H1 (cell line): ENCODE measurements at regions not wholly inside any gene's neighbourhood (a gene's known extent, or its start where the extent isn't known, plus 50 kb on each side); places are given as distances from the start of the nearest gene placed in this dataset.

Experiments
- CTCF ChIA-PET: fragments of 300-600 bp; sonication (Branson Sonifier 250); formaldehyde crosslinking; loops from one replicate; lab custom pipeline; 2021; ENCODE audit not compliant: partially characterized antibody; lab: Charles Lee
- POLR2A ChIA-PET: fragments of 300-600 bp; sonication (Branson Sonifier 250); formaldehyde crosslinking; loops from one replicate; lab custom pipeline; 2021; ENCODE audit warnings: inconsistent platforms; ENCODE audit not compliant: partially characterized antibody; lab: Charles Lee
- DNase-seq, 2 experiments: peaks; one replicate each; pipeline versions ENCODE4 v3.0.0 to v3.0.0-alpha.2; 2010 to 2022; ENCODE audit warnings: low spot score in 2 of 2, low read depth in 1 of 2, mixed read lengths in 1 of 2
- FAIRE-seq: peaks from 2 replicates; lab custom pipeline; 2011; peaks lifted over from hg19 to GRCh38; lab: Jason Lieb, UNC
- H2AFZ ChIP-seq: 2 replicates; pipeline ENCODE4 v1.8.1; 2012; ENCODE audit warnings: low read length, inconsistent platforms
- H2AK5ac ChIP-seq: 2 replicates; pipeline ENCODE4 v1.6.1; 2013; ENCODE audit warnings: low read depth, low read length
- H2BK120ac ChIP-seq: replicated peaks from 2 replicates; pipeline ENCODE3; 2013; ENCODE audit warnings: low read depth, low read length, inconsistent platforms
- H2BK12ac ChIP-seq: 2 replicates; pipeline ENCODE4 v1.6.1; 2013; ENCODE audit warnings: low read depth, low read length
- H2BK15ac ChIP-seq: 2 replicates; pipeline ENCODE4 v1.6.1; 2013; ENCODE audit warnings: low read length
- H2BK20ac ChIP-seq: 2 replicates; pipeline ENCODE4 v1.6.1; 2013; ENCODE audit warnings: low read length
- H2BK5ac ChIP-seq: 2 replicates; pipeline ENCODE4 v1.6.1; 2013; ENCODE audit warnings: low read depth, low read length
- H3K14ac ChIP-seq: 2 replicates; pipeline ENCODE4 v1.6.1; 2013; ENCODE audit warnings: inconsistent platforms; ENCODE audit not compliant: insufficient read length
- H3K18ac ChIP-seq: 2 replicates; pipeline ENCODE4 v1.6.1; 2013; ENCODE audit warnings: low read length; ENCODE audit errors: extremely low read depth
- H3K23ac ChIP-seq: 2 replicates; pipeline ENCODE4 v1.6.1; 2013; ENCODE audit warnings: inconsistent platforms; ENCODE audit not compliant: insufficient read length
- H3K23me2 ChIP-seq: 2 replicates; pipeline ENCODE4 v1.6.1; 2013; ENCODE audit warnings: low read depth, low read length
- H3K27ac ChIP-seq: 2 replicates; pipeline ENCODE4 v1.6.1; 2011; ENCODE audit warnings: low read depth, low read length, inconsistent platforms
- H3K27me3 ChIP-seq, 4 experiments: replicated peaks in 1 of 4; 1 replicate in 1 of 4; 2 replicates in 3 of 4; pipeline versions ENCODE4 v1.6.1 to v1.8.1; 2011 to 2013; ENCODE audit warnings: low read length in 3 of 4, mild to moderate bottlenecking in 3 of 4, inconsistent platforms in 2 of 4, mixed read lengths in 2 of 4, moderate library complexity in 1 of 4; ENCODE audit not compliant: control insufficient read depth in 3 of 4, insufficient read depth in 3 of 4; ENCODE audit errors: extremely low read depth in 1 of 4
- H3K36me3 ChIP-seq, 4 experiments: 2 replicates each; pipeline versions ENCODE4 v1.6.1 to v1.8.1; 2011 to 2013; ENCODE audit warnings: mild to moderate bottlenecking in 4 of 4, low read length in 3 of 4, moderate library complexity in 2 of 4, control low read depth in 1 of 4, inconsistent platforms in 1 of 4; ENCODE audit not compliant: insufficient read depth in 4 of 4, control insufficient read depth in 2 of 4
- H3K4ac ChIP-seq: replicated peaks from 2 replicates; pipeline ENCODE3; 2013; ENCODE audit warnings: low read length, low read depth, mixed read lengths, inconsistent platforms; ENCODE audit not compliant: insufficient read length
- H3K4me1 ChIP-seq, 4 experiments: replicated peaks in 1 of 4; 1 replicate in 1 of 4; 2 replicates in 3 of 4; pipeline versions ENCODE4 v1.6.1 to v1.8.1; 2011 to 2013; ENCODE audit warnings: low read length in 3 of 4, inconsistent platforms in 2 of 4, mixed read lengths in 1 of 4; ENCODE audit not compliant: insufficient read depth in 4 of 4, control insufficient read depth in 3 of 4
- H3K4me2 ChIP-seq, 2 experiments: 2 replicates each; pipeline versions ENCODE4 v1.6.1 to v1.8.1; 2011 to 2013; ENCODE audit warnings: low read depth in 2 of 2, low read length in 2 of 2, control low read depth in 1 of 2, inconsistent platforms in 1 of 2, mild to moderate bottlenecking in 1 of 2; ENCODE audit not compliant: insufficient read depth in 1 of 2
- H3K4me3 ChIP-seq, 4 experiments: fragments of 200-600, 300-600 bp in 1 of 4; sonication (generic), shearing (Covaris generic), sonication (Bioruptor Twin) in 1 of 4; 2 replicates each; pipeline versions ENCODE4 v1.5.1 to v1.8.1; 2011 to 2016; ENCODE audit warnings: low read length in 4 of 4, low read depth in 3 of 4, control low read depth in 2 of 4, inconsistent platforms in 2 of 4, mild to moderate bottlenecking in 2 of 4, mixed read lengths in 1 of 4, moderate library complexity in 1 of 4; ENCODE audit not compliant: insufficient read depth in 2 of 4; ENCODE audit errors: extremely low read depth in 1 of 4
- H3K56ac ChIP-seq: replicated peaks from 2 replicates; pipeline ENCODE3; 2013; ENCODE audit warnings: low read depth, mild to moderate bottlenecking, mixed read lengths, low read length, inconsistent platforms; ENCODE audit not compliant: insufficient read length
- H3K79me1 ChIP-seq: 2 replicates; pipeline ENCODE4 v1.6.1; 2013; ENCODE audit warnings: low read depth, low read length, control low read depth
- H3K79me2 ChIP-seq, 2 experiments: 2 replicates each; pipeline versions ENCODE4 v1.6.1 to v1.8.1; 2012 to 2013; ENCODE audit warnings: low read length in 2 of 2, mild to moderate bottlenecking in 2 of 2, inconsistent platforms in 1 of 2; ENCODE audit not compliant: insufficient read depth in 2 of 2, control insufficient read depth in 1 of 2
- H3K9ac ChIP-seq, 4 experiments: replicated peaks in 1 of 4; 1 replicate in 1 of 4; 2 replicates in 3 of 4; pipeline versions ENCODE4 v1.6.1 to v1.8.1; 2011 to 2013; ENCODE audit warnings: low read depth in 3 of 4, low read length in 3 of 4, control low read depth in 2 of 4, mild to moderate bottlenecking in 2 of 4, moderate library complexity in 2 of 4, inconsistent platforms in 1 of 4; ENCODE audit errors: extremely low read depth in 1 of 4
- H3K9me3 ChIP-seq, 2 experiments: 2 replicates each; pipeline versions ENCODE4 v1.6.1 to v1.8.1; 2012 to 2013; ENCODE audit warnings: mild to moderate bottlenecking in 2 of 2, moderate library complexity in 2 of 2, control low read depth in 1 of 2, inconsistent platforms in 1 of 2, low read depth in 1 of 2, low read length in 1 of 2, mixed read lengths in 1 of 2; ENCODE audit not compliant: insufficient read depth in 2 of 2
- H4K20me1 ChIP-seq, 2 experiments: replicated peaks in 1 of 2; 2 replicates each; pipeline versions ENCODE3 to v1.8.1; 2011 to 2013; ENCODE audit warnings: inconsistent platforms in 2 of 2, low read length in 2 of 2, mild to moderate bottlenecking in 1 of 2; ENCODE audit not compliant: insufficient read depth in 2 of 2, control insufficient read depth in 1 of 2
- H4K5ac ChIP-seq: 2 replicates; pipeline ENCODE4 v1.6.1; 2013; ENCODE audit warnings: low read length, low read depth, mixed read lengths, inconsistent platforms; ENCODE audit not compliant: insufficient read length
- H4K8ac ChIP-seq: 2 replicates; pipeline ENCODE4 v1.8.0; 2013; ENCODE audit warnings: mild to moderate bottlenecking, moderate library complexity, low read length, inconsistent platforms; ENCODE audit not compliant: insufficient read depth; ENCODE audit errors: extremely low read depth
- H4K91ac ChIP-seq: replicated peaks from 2 replicates; pipeline ENCODE3; 2013; ENCODE audit warnings: low read length, mixed read lengths, inconsistent platforms; ENCODE audit not compliant: insufficient read length
- BACH1 ChIP-seq: IDR thresholded peaks from 2 replicates; pipeline ENCODE4 v1.6.1; 2012; ENCODE audit warnings: low read length, improper control_type of control experiment
- CBX8 ChIP-seq: fragments of 300-800, 300-1000 bp; sonication (generic); IDR thresholded peaks from 2 replicates; pipeline ENCODE4 v1.7.1; 2016; ENCODE audit warnings: low read depth, low read length, borderline replicate concordance
- HDAC2 ChIP-seq, 2 experiments: fragments of 300-600 bp in 1 of 2; sonication (generic) in 1 of 2; IDR thresholded peaks; 2 replicates each; pipeline ENCODE4 v1.6.1; 2011 to 2012; ENCODE audit warnings: low read depth in 2 of 2, low read length in 2 of 2, mild to moderate bottlenecking in 2 of 2, moderate library complexity in 2 of 2, borderline replicate concordance in 1 of 2, inconsistent platforms in 1 of 2
- KDM1A ChIP-seq: fragments of 200-600, 300-600 bp; sonication (generic); IDR thresholded peaks from 2 replicates; pipeline ENCODE4 v1.7.1; 2016; ENCODE audit warnings: mild to moderate bottlenecking, low read length, borderline replicate concordance
- SP2 ChIP-seq: IDR thresholded peaks from 2 replicates; pipeline ENCODE4 v1.6.1; 2012; ENCODE audit warnings: mild to moderate bottlenecking, low read length, inconsistent platforms
- WGBS, 2 experiments: shearing (Covaris generic) in 1 of 2; methylation state at CpG; one replicate each; pipeline versions ENCODE4 v1.1.6 to v1.1.7; 2013 to 2015; ENCODE audit warnings: low lambda C conversion rate in 2 of 2, mixed read lengths in 2 of 2, inconsistent platforms in 1 of 2, low coverage in 1 of 2, missing lambda C conversion rate in 1 of 2; ENCODE audit not compliant: insufficient replicate concordance in 2 of 2, insufficient coverage in 1 of 2, insufficient read length in 1 of 2; ENCODE audit errors: extremely low coverage in 1 of 2, missing lambda C conversion rate in 1 of 2; 5-methylcytosine and 5-hydroxymethylcytosine counted together
- TF ChIP-seq, protein P1 (sequence below): IDR thresholded peaks from 2 replicates; pipeline ENCODE4 v1.6.1; 2011; ENCODE audit warnings: low read length, improper control_type of control experiment
- TF ChIP-seq, protein P2 (sequence below): IDR thresholded peaks from 2 replicates; pipeline ENCODE4 v1.6.1; 2012; ENCODE audit warnings: inconsistent platforms

DNA sequence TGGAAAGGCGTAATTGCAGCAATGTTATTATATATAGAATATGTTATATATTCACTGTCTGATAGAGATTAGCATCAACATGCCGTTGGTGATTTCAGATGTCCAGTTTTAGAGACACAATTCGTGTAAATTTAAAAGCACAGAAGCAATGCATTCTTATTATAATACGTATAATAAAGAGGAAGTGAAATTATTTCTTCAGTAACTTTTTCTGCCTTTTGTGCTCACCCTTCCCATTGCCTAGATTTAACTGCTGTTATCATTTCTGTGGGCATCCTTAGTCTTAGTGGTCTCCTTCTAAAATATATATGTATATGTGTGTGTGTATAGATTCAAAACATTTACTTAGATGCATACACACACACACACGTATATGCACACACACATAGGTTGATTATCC, 592.5 kb upstream of the GOLIM4 start:
- FAIRE-seq (no peak), DNase-seq (no peak)
- Histone ChIP-seq H3K79me1 (no peaks in the 10 kb centered on the region), H3K56ac (no peak overlapping the region), H2BK5ac (no peak overlapping the region), H3K14ac (no peak overlapping the region), H3K9ac (no peak overlapping the region), H3K23ac (no peak overlapping the region), H3K4ac (no peak overlapping the region), H2AFZ (no peak overlapping the region), H3K79me2 (no peaks in the 10 kb centered on the region), H2AK5ac (no peak overlapping the region), H3K36me3 (no peaks in the 10 kb centered on the region), H4K91ac (no peak overlapping the region), H3K4me1 (peaks cover 0 to 3% (median 0%) of the 10 kb centered on the region in 4 experiments; a peak in 1 of 7 replicates), H4K5ac (no peak overlapping the region), H2BK12ac (no peak overlapping the region), H3K18ac (no peak overlapping the region), H3K4me2 (no peak overlapping the region), H3K4me3 (no peak overlapping the region), H2BK20ac (no peak overlapping the region), H2BK15ac (no peak overlapping the region), H3K27ac (no peak overlapping the region), H3K9me3 (no peaks in the 10 kb centered on the region), H4K8ac (no peak overlapping the region), H4K20me1 (no peaks in the 10 kb centered on the region), H2BK120ac (no peak overlapping the region), H3K23me2 (no peaks in the 10 kb centered on the region; the same call in 1 of the 2 replicates), H3K27me3 (no peaks in the 10 kb centered on the region)
- POLR2A ChIA-PET: no interaction called here
- CTCF ChIA-PET: interaction anchor here (0.6 kb wide), 1 partner anchor 18 kb away, joined by 5 read pairs; no protein-coding TSS in a partner anchor
- TF ChIP-seq HDAC2 (IDR thresholded peaks at IDR 0.05; ENCODE audit: borderline replicate concordance in 1 of 2, low read depth in 2 of 2, low read length in 2 of 2): no peak
- no peak for TF ChIP-seq BACH1
- TF ChIP-seq, protein P1, sequence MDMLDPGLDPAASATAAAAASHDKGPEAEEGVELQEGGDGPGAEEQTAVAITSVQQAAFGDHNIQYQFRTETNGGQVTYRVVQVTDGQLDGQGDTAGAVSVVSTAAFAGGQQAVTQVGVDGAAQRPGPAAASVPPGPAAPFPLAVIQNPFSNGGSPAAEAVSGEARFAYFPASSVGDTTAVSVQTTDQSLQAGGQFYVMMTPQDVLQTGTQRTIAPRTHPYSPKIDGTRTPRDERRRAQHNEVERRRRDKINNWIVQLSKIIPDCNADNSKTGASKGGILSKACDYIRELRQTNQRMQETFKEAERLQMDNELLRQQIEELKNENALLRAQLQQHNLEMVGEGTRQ: no peak
- no peak for TF ChIP-seq CBX8
- TF ChIP-seq KDM1A: no peak
- no peak for TF ChIP-seq SP2
- TF ChIP-seq, protein P2, sequence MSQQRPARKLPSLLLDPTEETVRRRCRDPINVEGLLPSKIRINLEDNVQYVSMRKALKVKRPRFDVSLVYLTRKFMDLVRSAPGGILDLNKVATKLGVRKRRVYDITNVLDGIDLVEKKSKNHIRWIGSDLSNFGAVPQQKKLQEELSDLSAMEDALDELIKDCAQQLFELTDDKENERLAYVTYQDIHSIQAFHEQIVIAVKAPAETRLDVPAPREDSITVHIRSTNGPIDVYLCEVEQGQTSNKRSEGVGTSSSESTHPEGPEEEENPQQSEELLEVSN: no peak
- WGBS, 2 experiments: 78% methylated on average over 5 of the region's 5 CpGs; no CpG with 5 or more reads in 1 of the 2 experiments
